Body of pancreas (tissue), 4 donors: ENCODE measurements at regions not wholly inside any gene's neighbourhood (a gene's known extent, or its start where the extent isn't known, plus 50 kb on each side); places are given as distances from the start of the nearest gene placed in this dataset.
"Not testable (repeated sequence)": the region's sequence is repeated elsewhere in the genome, so short reads cannot be mapped to it uniquely, and the experiment has no call there.

Experiments
- POLR2A ChIP-seq, 3 donors: fragments of 450-650 bp; IDR thresholded peaks; one replicate each; pipeline ENCODE4 v1.6.1; 2016; ENCODE audit warnings: antibody characterized with exemption in 3 of 3, mild to moderate bottlenecking in 2 of 3
- TF ChIP-seq, protein P1 (sequence below), 7 experiments: fragments of 450-650 bp in 4 of 7; fragments of 200-600 bp in 3 of 7; sonication (generic) in 3 of 7; IDR thresholded peaks; one replicate each; pipeline ENCODE4 v1.5.1; 2016 to 2019; ENCODE audit warnings: antibody characterized with exemption in 7 of 7

DNA sequence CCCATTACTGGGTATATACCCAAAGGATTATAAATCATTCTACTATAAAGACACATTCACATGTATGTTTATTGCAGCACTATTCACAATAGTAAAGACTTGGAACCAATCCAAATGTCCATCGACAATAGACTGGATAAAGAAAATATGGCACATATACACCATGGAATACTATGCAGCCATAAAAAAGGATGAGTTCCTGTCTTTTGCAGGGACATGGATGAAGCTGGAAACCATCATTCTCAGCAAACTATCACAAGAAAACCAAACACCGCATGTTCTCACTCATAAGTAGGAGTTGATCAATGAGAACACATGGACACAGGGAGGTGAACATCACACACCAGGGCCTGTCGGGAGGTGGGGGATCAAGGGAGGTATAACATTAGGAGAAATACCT, 62.2 kb upstream of the FBXL17 start:
- TF ChIP-seq, protein P1, sequence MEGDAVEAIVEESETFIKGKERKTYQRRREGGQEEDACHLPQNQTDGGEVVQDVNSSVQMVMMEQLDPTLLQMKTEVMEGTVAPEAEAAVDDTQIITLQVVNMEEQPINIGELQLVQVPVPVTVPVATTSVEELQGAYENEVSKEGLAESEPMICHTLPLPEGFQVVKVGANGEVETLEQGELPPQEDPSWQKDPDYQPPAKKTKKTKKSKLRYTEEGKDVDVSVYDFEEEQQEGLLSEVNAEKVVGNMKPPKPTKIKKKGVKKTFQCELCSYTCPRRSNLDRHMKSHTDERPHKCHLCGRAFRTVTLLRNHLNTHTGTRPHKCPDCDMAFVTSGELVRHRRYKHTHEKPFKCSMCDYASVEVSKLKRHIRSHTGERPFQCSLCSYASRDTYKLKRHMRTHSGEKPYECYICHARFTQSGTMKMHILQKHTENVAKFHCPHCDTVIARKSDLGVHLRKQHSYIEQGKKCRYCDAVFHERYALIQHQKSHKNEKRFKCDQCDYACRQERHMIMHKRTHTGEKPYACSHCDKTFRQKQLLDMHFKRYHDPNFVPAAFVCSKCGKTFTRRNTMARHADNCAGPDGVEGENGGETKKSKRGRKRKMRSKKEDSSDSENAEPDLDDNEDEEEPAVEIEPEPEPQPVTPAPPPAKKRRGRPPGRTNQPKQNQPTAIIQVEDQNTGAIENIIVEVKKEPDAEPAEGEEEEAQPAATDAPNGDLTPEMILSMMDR (IDR thresholded peaks at IDR 0.05) = not testable (repeated sequence)
- not testable (repeated sequence) for TF ChIP-seq POLR2A (IDR thresholded peaks at IDR 0.05)
